ENCODE measurements at regions not wholly inside any gene's neighbourhood (a gene's known extent, or its start where the extent isn't known, plus 50 kb on each side); places are given as distances from the start of the nearest gene placed in this dataset.

DNA sequence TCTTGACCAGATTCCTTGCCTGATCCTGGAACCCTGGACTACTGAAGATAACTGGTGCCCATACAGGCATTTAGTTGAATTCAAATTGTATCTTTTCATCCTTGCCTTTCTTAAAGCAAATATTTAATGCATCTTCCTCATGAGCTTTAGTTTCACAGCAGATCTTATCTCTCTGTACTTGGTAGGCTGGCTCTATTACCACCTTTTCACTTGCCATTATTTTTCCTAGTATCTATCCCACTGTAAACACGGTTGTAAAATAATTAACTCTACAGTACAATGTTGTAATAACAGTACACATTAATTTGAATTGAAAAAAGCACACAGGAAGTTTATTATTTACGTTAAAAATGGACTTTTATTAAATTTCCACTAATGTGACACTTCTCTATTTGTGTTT lies 1286.9 kb downstream of the GRIK2 start (continued):
- no peak for TF ChIP-seq ZNF124 (CRISPR knock-in tag; IDR thresholded peaks at IDR 0.05)
- TF ChIP-seq, protein P1, sequence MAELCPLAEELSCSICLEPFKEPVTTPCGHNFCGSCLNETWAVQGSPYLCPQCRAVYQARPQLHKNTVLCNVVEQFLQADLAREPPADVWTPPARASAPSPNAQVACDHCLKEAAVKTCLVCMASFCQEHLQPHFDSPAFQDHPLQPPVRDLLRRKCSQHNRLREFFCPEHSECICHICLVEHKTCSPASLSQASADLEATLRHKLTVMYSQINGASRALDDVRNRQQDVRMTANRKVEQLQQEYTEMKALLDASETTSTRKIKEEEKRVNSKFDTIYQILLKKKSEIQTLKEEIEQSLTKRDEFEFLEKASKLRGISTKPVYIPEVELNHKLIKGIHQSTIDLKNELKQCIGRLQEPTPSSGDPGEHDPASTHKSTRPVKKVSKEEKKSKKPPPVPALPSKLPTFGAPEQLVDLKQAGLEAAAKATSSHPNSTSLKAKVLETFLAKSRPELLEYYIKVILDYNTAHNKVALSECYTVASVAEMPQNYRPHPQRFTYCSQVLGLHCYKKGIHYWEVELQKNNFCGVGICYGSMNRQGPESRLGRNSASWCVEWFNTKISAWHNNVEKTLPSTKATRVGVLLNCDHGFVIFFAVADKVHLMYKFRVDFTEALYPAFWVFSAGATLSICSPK (IDR thresholded peaks at IDR 0.05; ENCODE audit: borderline replicate concordance), result no peak
- TF ChIP-seq NR2F6 (CRISPR knock-in tag; IDR thresholded peaks at IDR 0.05), result no peak
- TF ChIP-seq, protein P2, sequence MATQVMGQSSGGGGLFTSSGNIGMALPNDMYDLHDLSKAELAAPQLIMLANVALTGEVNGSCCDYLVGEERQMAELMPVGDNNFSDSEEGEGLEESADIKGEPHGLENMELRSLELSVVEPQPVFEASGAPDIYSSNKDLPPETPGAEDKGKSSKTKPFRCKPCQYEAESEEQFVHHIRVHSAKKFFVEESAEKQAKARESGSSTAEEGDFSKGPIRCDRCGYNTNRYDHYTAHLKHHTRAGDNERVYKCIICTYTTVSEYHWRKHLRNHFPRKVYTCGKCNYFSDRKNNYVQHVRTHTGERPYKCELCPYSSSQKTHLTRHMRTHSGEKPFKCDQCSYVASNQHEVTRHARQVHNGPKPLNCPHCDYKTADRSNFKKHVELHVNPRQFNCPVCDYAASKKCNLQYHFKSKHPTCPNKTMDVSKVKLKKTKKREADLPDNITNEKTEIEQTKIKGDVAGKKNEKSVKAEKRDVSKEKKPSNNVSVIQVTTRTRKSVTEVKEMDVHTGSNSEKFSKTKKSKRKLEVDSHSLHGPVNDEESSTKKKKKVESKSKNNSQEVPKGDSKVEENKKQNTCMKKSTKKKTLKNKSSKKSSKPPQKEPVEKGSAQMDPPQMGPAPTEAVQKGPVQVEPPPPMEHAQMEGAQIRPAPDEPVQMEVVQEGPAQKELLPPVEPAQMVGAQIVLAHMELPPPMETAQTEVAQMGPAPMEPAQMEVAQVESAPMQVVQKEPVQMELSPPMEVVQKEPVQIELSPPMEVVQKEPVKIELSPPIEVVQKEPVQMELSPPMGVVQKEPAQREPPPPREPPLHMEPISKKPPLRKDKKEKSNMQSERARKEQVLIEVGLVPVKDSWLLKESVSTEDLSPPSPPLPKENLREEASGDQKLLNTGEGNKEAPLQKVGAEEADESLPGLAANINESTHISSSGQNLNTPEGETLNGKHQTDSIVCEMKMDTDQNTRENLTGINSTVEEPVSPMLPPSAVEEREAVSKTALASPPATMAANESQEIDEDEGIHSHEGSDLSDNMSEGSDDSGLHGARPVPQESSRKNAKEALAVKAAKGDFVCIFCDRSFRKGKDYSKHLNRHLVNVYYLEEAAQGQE (IDR thresholded peaks at IDR 0.05; ENCODE audit: borderline replicate concordance), result no peak
- TF ChIP-seq, protein P2 (CRISPR knock-in tag; IDR thresholded peaks at IDR 0.05; ENCODE audit: low read depth), result no peak
- no peak for TF ChIP-seq TEAD1 (CRISPR knock-in tag; IDR thresholded peaks at IDR 0.05)
- TF ChIP-seq, protein P3, sequence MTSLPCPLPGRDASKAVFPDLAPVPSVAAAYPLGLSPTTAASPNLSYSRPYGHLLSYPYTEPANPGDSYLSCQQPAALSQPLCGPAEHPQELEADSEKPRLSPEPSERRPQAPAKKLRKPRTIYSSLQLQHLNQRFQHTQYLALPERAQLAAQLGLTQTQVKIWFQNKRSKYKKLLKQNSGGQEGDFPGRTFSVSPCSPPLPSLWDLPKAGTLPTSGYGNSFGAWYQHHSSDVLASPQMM (CRISPR knock-in tag; IDR thresholded peaks at IDR 0.05), result no peak
- no peak for TF ChIP-seq PHB2 (IDR thresholded peaks at IDR 0.05; ENCODE audit: low read depth)
- TF ChIP-seq, protein P4, sequence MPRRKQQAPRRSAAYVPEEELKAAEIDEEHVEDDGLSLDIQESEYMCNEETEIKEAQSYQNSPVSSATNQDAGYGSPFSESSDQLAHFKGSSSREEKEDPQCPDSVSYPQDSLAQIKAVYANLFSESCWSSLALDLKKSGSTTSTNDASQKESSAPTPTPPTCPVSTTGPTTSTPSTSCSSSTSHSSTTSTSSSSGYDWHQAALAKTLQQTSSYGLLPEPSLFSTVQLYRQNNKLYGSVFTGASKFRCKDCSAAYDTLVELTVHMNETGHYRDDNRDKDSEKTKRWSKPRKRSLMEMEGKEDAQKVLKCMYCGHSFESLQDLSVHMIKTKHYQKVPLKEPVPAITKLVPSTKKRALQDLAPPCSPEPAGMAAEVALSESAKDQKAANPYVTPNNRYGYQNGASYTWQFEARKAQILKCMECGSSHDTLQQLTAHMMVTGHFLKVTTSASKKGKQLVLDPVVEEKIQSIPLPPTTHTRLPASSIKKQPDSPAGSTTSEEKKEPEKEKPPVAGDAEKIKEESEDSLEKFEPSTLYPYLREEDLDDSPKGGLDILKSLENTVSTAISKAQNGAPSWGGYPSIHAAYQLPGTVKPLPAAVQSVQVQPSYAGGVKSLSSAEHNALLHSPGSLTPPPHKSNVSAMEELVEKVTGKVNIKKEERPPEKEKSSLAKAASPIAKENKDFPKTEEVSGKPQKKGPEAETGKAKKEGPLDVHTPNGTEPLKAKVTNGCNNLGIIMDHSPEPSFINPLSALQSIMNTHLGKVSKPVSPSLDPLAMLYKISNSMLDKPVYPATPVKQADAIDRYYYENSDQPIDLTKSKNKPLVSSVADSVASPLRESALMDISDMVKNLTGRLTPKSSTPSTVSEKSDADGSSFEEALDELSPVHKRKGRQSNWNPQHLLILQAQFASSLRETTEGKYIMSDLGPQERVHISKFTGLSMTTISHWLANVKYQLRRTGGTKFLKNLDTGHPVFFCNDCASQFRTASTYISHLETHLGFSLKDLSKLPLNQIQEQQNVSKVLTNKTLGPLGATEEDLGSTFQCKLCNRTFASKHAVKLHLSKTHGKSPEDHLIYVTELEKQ (CRISPR knock-in tag; IDR thresholded peaks at IDR 0.05), result no peak
- TF ChIP-seq PHB (CRISPR knock-in tag; IDR thresholded peaks at IDR 0.05), result no peak
- TF ChIP-seq CC2D1A (IDR thresholded peaks at IDR 0.05), result no peak
